H1 (cell line): ENCODE measurements at regions not wholly inside any gene's neighbourhood (a gene's known extent, or its start where the extent isn't known, plus 50 kb on each side); places are given as distances from the start of the nearest gene placed in this dataset.

ENCODE experiments used
- BCL11A ChIP-seq, 2 experiments: IDR thresholded peaks; one replicate each; pipeline ENCODE4 v1.6.1; 2011; ENCODE audit warnings: low read depth in 2 of 2, low read length in 2 of 2, mild to moderate bottlenecking in 2 of 2
- MAFK ChIP-seq: IDR thresholded peaks from 2 replicates; pipeline ENCODE4 v1.6.1; 2012; ENCODE audit warnings: low read depth, mild to moderate bottlenecking, improper control_type of control experiment, low read length
- SIRT6 ChIP-seq: IDR thresholded peaks from one replicate; pipeline ENCODE4 v1.7.1; 2012; ENCODE audit warnings: low read length, inconsistent platforms
- SP2 ChIP-seq: IDR thresholded peaks from 2 replicates; pipeline ENCODE4 v1.6.1; 2012; ENCODE audit warnings: mild to moderate bottlenecking, low read length, inconsistent platforms
- TAF7 ChIP-seq: optimal IDR thresholded peaks from 2 replicates; pipeline ENCODE3; 2011; ENCODE audit warnings: low read depth, mild to moderate bottlenecking, inconsistent platforms, low read length, moderate library complexity, borderline replicate concordance
- TF ChIP-seq, protein P1 (sequence below): fragments of 300-600 bp; sonication (generic); IDR thresholded peaks from 2 replicates; pipeline ENCODE4 v1.7.1; 2012; ENCODE audit warnings: low read length, moderate library complexity, mild to moderate bottlenecking, inconsistent platforms; ENCODE audit not compliant: insufficient replicate concordance

DNA sequence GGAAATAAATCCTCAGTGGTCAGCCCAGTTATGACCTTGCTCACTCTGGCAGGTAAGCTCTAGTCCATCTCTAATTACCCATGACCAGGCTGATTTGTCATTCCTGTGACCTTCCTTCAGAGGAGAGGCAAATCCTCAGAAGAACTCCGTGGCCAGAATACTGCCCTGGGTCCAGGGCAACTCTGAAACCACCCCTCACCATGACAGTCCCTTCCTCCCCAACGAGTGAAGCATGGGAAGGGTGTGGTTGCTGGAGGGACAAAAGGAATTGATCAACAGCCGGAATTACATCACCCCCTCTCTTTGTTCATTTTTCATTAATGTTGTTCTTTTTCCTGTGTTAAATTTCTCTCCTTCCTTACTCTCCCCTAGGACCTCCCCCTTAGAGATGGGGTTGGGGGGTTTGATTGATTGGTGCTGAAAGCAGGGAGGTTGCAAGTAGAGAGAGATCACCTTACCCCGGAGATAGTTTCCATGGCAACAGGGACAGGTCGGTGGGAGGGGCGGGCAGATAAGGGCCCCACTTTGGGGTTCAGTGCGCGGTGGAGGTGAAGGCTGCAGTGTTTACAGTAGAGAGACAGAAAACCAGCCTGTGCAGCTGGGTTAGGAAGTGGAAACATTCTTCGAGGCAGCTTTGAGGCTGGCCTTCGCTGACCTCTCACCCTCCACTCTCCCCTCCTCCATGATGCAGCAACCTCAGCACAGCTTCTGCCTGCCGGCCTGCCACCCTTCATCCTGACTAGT lies 647.4 kb downstream of the BCOR start (continued):
- TF ChIP-seq, protein P1, sequence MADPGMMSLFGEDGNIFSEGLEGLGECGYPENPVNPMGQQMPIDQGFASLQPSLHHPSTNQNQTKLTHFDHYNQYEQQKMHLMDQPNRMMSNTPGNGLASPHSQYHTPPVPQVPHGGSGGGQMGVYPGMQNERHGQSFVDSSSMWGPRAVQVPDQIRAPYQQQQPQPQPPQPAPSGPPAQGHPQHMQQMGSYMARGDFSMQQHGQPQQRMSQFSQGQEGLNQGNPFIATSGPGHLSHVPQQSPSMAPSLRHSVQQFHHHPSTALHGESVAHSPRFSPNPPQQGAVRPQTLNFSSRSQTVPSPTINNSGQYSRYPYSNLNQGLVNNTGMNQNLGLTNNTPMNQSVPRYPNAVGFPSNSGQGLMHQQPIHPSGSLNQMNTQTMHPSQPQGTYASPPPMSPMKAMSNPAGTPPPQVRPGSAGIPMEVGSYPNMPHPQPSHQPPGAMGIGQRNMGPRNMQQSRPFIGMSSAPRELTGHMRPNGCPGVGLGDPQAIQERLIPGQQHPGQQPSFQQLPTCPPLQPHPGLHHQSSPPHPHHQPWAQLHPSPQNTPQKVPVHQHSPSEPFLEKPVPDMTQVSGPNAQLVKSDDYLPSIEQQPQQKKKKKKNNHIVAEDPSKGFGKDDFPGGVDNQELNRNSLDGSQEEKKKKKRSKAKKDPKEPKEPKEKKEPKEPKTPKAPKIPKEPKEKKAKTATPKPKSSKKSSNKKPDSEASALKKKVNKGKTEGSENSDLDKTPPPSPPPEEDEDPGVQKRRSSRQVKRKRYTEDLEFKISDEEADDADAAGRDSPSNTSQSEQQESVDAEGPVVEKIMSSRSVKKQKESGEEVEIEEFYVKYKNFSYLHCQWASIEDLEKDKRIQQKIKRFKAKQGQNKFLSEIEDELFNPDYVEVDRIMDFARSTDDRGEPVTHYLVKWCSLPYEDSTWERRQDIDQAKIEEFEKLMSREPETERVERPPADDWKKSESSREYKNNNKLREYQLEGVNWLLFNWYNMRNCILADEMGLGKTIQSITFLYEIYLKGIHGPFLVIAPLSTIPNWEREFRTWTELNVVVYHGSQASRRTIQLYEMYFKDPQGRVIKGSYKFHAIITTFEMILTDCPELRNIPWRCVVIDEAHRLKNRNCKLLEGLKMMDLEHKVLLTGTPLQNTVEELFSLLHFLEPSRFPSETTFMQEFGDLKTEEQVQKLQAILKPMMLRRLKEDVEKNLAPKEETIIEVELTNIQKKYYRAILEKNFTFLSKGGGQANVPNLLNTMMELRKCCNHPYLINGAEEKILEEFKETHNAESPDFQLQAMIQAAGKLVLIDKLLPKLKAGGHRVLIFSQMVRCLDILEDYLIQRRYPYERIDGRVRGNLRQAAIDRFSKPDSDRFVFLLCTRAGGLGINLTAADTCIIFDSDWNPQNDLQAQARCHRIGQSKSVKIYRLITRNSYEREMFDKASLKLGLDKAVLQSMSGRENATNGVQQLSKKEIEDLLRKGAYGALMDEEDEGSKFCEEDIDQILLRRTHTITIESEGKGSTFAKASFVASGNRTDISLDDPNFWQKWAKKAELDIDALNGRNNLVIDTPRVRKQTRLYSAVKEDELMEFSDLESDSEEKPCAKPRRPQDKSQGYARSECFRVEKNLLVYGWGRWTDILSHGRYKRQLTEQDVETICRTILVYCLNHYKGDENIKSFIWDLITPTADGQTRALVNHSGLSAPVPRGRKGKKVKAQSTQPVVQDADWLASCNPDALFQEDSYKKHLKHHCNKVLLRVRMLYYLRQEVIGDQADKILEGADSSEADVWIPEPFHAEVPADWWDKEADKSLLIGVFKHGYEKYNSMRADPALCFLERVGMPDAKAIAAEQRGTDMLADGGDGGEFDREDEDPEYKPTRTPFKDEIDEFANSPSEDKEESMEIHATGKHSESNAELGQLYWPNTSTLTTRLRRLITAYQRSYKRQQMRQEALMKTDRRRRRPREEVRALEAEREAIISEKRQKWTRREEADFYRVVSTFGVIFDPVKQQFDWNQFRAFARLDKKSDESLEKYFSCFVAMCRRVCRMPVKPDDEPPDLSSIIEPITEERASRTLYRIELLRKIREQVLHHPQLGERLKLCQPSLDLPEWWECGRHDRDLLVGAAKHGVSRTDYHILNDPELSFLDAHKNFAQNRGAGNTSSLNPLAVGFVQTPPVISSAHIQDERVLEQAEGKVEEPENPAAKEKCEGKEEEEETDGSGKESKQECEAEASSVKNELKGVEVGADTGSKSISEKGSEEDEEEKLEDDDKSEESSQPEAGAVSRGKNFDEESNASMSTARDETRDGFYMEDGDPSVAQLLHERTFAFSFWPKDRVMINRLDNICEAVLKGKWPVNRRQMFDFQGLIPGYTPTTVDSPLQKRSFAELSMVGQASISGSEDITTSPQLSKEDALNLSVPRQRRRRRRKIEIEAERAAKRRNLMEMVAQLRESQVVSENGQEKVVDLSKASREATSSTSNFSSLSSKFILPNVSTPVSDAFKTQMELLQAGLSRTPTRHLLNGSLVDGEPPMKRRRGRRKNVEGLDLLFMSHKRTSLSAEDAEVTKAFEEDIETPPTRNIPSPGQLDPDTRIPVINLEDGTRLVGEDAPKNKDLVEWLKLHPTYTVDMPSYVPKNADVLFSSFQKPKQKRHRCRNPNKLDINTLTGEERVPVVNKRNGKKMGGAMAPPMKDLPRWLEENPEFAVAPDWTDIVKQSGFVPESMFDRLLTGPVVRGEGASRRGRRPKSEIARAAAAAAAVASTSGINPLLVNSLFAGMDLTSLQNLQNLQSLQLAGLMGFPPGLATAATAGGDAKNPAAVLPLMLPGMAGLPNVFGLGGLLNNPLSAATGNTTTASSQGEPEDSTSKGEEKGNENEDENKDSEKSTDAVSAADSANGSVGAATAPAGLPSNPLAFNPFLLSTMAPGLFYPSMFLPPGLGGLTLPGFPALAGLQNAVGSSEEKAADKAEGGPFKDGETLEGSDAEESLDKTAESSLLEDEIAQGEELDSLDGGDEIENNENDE, result no peak
- TF ChIP-seq BCL11A (IDR thresholded peaks at IDR 0.05; ENCODE audit: low read depth in 2 of 2, low read length in 2 of 2) (no peak), MAFK (no peak), TAF7 (no peak), SP2 (no peak), SIRT6 (no peak)
